GM19467 (cell line): ENCODE measurements at regions not wholly inside any gene's neighbourhood (a gene's known extent, or its start where the extent isn't known, plus 50 kb on each side); places are given as distances from the start of the nearest gene placed in this dataset.
"Not testable (repeated sequence)": the region's sequence is repeated elsewhere in the genome, so short reads cannot be mapped to it uniquely, and the experiment has no call there.

Experiments
- ATAC-seq: cut with Tn5 transposase; IDR thresholded peaks from one replicate; pipeline ENCODE4 v1.9.1; 2021; ENCODE audit warnings: mild to moderate bottlenecking, moderate library complexity; ENCODE audit not compliant: unreplicated experiment

DNA sequence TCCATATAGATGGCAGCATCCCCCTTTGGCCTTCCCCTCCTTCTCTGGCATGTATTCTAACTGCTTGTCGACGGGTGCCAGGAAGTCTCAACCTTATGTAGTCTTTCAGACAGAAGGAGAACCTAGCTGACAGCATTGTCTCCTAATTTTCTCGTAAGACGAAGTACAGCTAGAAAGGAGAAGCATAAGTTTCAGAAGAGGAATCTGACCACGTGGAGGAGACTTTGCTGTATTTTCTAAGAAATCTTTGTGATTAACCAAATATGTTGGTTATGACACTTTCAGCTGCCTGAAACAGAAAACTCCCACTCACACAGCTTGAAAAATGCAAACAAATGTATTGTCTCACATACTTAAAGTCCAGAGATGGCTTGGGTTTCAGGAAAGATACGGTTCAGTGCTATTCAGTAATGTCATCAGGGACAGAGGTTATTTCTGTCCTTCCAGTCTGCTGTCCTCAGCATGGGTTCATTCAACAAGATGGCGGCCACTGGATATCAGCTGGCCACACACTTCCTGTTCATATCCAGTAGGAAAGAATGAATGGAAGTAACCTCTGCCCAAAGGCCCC, 109.5 kb upstream of the ZNF648 start:
- no peak for ATAC-seq

DNA sequence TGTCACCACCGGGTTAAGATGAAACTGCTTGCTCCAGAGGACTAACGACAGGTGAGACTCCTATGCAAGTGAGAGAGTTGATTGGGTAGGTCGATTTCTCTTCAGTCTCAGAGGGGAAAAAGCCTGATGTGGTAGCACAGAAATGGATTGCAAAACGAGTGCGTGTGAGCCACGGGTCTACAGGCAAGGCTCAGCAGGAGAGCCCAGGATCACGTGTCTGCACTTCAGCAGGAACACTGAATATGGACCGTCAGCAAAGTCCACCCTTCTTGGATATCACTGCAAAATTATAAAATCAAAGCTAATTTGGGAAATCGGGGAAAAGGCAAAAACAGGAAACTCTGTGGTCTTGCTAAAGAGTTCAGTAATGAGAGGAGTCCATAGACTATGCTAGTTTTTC, 107.7 kb upstream of the ZNF648 start:
- no peak for ATAC-seq

DNA sequence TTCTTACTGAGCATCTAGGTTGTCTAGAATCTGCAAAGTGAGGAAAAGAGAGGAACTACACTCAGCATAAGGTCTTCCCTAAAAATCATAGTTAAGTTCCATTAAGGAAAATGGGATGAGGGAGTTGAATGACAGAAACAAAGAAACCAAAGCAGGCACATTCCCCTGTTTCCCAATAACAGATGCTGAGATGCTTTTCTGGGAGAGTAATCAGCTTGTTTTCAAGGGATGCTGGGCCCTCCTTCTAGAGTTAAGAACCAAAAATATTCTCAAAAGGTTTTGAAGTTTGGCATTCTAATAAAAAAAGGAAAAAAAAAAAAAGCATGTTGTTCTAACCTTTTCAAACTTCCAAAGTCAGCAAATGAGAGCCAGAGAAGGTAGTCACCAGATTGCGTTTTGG, 105.2 kb upstream of the ZNF648 start:
- no peak for ATAC-seq

DNA sequence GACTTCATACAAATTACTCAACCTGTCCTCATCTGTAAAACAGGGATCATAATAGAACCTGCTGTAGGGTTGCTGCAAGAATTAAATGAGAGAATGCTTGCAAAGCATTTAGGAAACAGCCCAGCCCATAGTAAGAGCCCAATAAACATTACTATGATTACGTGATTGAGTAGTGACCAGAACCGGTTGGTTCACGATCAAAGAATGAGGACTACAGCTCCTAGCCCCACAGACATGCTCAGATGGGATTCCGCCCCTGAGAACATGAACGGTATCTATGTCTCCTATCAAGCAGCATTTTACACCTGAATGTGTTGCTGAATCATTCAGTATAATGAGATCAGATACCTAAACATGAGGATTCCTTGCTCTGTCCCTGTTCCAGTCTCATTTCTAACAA, 104.8 kb upstream of the ZNF648 start:
- no peak for ATAC-seq

DNA sequence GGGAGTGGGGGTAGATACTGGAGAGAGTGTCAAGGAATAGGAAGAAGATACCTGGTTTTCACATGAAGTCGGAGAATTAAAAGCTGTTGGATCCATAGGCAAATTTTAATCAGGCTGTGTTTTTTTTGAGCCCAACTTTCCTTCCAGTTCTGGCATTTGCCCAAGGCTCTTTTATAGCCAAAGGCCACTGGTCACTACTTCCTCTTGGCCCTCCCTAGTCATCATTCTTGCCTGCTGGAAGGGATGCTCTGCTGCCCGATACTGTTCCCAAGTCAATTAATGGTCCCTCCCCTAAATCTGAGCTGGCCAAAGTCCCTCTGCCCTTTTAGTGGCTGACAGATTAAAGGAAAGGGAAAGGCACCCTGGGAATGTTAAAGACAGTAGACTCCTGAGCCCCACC, 102.8 kb upstream of the ZNF648 start:
- no peak for ATAC-seq

DNA sequence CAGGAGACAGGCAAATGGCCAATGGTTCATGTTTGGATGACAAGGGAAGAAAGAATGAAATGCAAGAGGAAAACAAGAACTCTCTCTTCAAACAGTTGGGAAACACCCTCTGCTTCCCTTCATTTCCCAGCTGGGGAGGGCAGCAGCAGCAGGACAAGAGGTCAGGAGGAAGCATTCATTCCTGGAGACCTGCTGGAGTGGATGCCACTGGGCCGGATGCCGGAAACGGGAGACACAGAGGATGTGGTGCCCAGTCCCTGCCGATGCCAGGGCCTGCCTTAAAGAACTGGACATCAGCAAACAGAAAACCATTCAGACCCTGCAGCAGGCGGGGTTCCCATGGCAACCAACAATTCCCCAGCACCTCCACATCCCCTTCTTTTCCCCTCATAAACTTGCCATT, 102.3 kb upstream of the ZNF648 start:
- no peak for ATAC-seq

DNA sequence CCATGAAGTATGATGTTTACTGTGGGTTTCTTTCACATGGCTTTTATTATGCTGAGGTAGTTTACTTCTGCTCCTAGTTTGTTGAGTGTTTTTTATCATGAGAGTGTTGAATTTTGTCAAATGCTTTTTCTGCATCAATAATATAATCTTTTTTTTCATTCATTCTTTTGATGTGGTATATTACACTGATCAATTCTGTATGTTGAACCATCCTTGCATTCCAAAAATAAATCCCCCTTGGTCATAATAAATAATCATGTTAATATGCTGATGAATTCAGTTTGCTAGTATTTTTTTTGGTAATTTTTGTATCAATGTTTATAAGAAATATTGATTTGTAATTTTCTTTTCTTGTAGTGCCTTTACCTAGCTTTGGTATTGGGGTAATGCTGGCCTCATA, 97.9 kb upstream of the ZNF648 start:
- no peak for ATAC-seq

DNA sequence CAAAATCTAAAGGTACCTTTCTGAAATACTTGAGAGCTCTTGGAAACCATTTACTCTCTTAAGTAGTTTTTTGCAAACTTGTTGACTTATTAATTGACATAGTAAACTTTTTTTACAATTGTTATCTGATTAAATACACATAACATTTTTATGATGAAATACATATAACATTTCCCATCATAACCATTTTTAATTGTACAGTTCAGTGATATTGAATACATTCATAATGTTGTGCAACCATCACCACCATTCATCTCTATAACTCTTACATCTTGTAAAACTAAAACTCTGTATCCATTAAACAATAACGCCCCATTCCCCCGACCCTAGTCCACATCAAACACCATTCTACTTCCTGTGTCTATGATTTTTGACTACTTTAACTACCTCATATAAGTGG, 95.7 kb upstream of the ZNF648 start:
- ATAC-seq, result no peak

DNA sequence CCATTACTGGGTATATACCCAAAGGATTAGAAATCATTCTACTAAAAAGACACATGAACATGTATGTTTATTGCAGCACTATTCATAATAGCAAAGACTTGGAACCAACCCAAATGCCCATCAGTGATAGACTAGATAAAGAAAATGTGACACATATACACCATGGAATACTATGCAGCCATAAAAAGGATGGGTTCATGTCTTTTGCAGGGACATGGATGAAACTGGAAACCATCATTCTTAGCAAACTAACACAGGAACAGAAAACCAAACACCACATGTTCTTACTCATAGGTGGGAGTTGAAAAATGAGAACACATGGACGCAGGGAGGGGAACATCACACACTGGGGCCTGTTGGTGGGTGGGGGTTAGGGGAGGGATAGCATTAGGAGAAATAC, 92.9 kb upstream of the ZNF648 start:
- not testable (repeated sequence) for ATAC-seq

DNA sequence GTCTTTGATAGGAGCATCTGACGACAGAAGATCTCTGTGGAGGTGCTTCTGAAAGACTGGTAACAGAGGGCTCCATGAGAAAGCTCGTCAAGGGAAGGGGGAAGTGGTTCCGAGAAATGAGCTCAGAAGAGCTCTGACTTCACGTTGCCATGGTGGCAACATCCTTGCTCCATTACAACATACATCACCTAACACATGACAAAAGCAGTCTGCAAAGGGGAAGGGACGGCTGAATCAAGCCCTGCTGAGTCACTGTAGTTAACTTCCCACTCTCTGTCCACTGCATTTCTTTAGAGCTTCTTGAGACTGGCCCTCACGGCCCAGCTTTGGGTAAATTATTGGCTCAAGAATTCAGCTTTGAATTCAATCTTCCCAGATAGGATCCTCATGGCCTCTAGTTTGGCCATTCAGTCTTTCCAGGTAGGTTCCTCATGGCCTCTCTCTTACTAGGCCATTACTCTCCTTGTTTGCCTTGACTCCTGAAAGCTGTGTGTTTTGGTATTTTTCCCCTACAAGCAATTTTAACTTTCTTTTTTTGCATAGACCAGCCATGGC, 88.0 kb upstream of the ZNF648 start:
- no peak for ATAC-seq

DNA sequence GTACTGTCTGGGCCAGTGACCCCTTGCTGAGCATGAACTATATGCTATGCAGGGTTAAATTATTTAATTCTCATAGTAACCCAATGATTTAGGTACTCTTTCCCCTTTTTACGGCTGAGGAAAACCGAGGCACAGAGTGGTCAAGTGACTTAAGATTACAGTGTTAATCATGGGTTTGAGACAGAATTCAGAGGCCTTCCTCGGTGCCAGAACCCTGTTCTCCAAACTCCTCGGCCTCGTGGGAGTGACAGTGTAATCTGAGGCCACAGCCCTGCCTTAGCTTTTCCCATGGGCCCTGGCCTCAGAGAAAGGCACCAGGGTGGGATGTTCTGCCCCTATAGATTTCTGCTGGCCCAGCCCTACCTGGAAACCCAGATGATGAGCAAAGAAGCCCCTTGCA, 86.4 kb upstream of the ZNF648 start:
- ATAC-seq, result no peak

DNA sequence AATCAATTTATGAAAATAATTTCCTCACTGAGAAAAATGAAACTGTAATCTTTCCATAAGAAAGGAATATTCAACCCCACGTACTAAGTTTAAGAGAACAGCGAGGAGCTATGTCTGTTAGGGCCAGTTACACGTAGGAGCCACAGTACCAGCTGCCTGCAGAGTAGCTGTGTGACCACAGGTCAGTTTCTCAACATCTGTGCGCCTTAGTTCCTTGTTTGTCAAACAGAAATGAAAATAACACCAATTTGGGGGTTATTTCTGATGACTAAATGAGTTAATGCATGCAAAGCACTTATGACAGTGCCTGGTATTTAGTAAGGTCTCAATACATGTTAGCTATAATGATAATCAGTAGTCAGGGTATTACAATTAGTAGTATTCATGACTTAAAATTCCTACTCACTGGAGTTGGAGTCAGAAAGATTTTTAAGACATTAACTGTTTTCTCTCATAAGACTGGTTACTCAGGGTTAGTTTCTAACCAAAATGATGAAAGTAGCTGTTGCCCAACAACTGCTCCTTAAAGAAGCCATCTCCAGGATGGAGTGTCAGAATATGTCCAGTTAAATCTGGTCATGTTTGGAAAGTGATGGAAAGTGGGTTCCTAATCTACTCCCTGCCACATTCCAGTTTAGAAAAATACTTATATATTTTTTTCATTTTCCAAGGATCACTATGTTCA, 85.8 kb upstream of the ZNF648 start:
- peak; percentile 77 for ATAC-seq

DNA sequence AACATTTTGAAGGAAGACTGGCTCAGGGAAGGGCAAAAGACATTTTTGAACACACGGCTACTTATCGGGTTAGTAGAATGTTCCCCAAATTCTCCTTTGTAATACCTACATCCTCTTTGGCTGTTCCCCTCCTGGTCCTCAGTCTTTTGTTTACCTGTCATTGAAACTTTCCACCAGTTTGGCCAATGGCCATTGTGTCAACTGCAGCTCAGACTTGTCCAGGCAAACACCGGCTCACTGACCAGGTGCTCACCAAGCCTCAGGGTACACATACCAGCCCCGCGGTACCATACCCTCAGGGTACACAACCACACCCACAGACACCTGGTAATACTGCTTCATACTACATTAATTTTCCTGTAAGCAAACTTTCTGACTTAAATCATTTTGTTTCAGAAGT, 84.8 kb upstream of the ZNF648 start:
- ATAC-seq, result no peak

DNA sequence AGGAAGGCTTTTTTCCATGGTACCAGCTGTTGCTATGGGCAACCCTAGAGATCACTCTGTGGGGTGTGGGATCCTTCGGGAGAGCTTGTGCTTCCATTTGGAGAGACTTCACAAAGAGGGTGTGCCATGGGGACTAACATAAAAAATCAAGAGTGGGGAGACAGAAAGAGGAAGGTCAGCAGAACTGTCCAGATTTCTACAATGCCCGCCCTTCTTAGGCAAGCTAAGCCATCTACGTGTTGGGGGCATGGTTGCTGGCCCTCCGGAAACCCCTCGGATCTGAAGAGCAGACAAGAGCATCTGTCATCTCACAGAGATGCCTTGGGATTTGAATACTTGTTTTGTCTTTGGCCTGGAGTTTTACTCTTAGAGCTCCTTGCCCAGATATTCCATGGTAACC, 83.9 kb upstream of the ZNF648 start:
- ATAC-seq, result no peak

DNA sequence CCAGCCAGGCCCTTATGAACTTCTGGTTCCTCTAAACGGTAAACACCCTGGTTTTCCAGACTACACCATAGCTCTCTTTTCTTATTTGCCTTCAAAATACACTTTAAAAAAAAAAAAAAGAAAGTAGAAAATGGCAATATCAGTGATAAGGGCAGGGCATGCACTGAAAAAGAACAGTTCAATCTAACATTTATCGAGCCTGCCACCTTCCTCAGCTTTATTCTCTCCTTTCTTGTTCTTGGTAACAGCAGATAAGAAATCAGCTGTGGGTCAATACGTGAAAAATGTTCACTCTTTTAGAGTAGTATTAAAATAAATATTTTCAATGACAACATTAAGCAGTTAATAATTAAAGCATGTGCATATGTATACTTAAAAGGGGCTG, 83.1 kb upstream of the ZNF648 start:
- ATAC-seq, result no peak

DNA sequence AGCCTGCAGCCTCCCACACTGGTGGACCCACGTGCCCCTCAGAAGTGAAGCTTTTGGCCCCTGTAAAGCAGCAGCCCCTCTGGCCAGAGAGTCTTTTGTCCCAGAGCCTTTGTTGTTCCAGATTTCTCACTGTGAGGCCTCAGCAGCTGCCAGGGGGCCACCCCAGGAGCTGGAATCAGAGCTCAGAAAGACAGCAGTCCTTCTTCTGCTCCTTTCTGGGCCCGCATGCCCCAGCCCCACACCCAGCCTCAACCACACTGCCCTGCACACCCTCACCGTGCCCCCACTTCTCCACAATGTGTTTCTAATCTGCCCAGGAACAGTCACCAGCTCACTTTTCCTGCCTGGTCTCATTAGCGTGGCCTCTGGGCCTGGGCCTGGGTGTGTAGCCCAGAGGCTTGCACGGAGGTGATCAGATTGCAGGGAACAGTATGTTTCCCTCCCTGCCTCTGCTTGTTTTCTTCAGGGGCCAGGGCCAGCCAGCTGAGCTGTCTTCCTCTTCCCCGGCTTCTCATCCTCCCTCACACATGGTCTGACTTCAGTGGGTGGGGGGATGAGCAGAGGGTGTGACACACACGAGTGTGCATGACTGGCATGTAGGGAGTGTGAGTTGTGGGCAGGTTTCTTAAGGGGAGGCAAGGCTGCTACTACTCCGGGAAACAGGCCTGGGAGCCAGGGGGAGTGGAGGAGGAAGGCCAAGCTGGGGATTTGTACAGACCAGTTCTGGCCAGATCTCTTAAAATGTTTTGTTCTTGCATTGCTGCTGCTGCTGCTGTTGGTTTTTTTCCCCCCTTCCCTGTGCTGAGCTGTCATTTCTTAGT, 82.5 kb upstream of the ZNF648 start:
- no peak for ATAC-seq

DNA sequence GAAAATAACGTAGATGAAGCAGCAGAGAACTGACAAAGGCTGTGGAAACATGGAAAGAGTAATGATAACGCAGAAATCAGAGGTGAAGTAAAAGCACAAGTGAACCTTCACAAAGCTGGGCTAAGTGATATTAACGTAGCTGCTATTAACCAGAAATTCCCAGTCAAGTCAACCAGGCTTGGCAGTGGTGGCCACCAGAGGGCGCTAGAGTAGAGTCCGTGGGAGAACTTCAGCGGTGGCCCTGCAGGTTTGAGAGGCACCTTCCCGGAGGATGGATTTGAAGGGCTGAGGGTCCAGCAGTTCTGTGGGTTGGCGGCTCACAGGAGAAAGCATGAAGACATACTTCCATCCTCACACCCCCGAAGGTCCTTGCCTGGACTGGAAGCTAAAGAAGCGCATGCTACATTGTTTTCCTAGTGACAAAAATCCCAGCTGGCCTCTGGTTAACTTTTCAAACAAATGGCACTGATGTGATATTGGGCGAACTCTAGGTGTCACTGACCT, 81.7 kb upstream of the ZNF648 start:
- no peak for ATAC-seq

DNA sequence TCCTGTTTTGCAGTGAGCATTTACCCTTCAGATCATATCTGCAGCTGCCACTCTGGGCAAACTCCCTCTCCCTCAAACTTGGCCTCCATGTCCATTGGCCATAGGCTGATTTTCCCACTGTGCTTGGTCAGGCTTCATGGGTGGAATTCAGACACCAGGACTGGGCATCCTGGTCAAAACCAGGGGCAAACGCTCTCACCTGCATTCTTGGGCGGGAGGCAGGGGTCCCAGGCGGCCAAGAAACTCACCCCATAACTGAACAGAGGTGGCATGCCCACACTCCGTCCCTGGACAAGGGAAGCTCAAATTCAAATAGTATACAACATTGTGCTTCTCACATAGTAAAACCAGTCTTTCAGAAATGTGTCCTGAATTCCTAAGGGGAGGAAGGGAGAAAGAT, 81.1 kb upstream of the ZNF648 start:
- no peak for ATAC-seq

DNA sequence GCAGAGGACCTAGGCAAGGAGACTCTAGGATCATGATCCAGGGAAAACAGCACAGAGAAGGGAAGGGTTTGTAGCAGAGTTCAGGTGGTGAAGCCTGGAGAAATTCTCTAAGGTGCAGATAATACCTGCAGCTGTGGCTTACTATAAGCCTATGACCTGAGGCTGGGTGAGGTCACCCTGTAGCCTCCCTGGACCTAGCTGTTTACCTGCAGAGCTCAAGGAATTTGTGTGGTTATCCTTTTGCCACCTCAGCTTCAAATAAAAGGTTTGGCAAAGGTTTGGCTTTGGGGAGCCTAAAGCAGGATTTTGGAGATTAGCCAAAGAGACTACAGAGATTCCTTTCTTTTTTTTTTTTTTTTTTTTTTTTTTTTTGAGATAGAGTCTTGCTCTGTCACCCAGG, 79.5 kb upstream of the ZNF648 start:
- no peak for ATAC-seq

DNA sequence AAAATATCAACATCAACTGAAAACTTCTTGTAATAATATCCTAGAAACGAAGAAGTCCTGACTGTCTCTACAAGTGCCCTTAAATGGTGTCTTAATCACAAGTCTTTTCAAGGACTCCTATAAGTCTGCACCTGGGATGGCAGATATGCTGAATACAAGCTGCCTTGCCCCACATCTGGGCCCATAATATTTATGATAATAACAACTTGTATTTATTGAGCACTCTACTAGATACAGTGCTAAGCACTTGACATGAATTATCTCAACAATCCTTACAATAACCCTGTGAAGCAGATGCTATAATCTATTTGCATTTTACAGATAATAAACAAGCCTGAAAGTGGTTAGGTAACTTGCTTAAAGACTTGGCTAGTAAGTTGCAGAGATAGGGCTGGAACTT, 78.0 kb upstream of the ZNF648 start:
- ATAC-seq, result no peak

DNA sequence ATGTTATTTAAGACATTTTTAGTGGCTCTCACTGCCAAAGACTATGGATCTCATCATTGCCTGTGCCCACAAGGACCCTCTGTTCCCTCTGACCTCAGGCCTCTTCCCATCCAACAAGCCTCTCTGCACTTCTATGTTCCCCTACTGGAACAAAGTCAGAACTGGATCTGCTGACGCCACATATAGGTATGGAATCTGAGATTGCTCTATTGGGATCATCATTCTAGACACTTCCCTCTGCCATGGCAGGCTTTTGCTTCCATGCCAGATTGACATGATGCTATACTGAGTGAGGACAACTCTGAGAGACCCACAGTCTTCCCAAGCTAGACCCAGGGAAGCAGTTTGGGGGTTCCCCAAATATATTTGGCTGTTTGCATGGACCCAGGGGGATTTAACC, 76.0 kb upstream of the ZNF648 start:
- ATAC-seq, result no peak

DNA sequence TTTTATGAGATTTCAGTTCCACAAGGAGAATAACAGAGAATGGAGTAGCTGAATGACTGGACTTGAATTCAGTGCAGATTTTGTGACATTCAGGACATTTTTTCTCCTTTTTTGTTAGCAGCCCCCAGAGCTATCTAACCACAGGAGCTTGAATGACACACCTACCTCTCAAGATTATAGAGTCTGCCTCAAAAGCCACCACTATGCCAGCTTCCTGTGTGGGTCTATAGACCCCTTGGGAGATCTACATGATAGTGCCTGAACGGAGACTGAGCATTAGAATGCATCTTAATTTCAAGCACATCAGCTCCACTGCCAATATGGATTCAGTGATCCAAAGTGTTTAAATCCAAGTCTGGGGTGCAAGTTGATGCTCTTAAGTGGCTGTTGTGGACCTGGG, 74.4 kb upstream of the ZNF648 start:
- ATAC-seq, result no peak
